Activated CD4-positive, alpha-beta T cell treated with anti-CD3 and anti-CD28 coated beads, Interleukin-2, Interleukin-4, amounts not matched to agents 100 ng/mL and 50 ng/mL, durations not matched to agents 16 hours and 8 hours (primary cell): ENCODE measurements at regions not wholly inside any gene's neighbourhood (a gene's known extent, or its start where the extent isn't known, plus 50 kb on each side); places are given as distances from the start of the nearest gene placed in this dataset.

ENCODE experiments used
- DNase-seq: peaks from one replicate; pipeline ENCODE4 v3.0.0-alpha.2; 2020; ENCODE audit warnings: low spot score

GRCh38 chr6:91697010-91697695, 1110.3 kb upstream of the MAP3K7 start:
- peak; percentile 11 for DNase-seq

- DNase-seq, result no peak
Measured at GRCh38 chr6:91695221-91695620, 1108.3 kb upstream of the MAP3K7 start.

GRCh38 chr6:91694016-91694654, 1107.3 kb upstream of the MAP3K7 start:
- no peak for DNase-seq

GRCh38 chr6:91691449-91691848, 1104.6 kb upstream of the MAP3K7 start:
- DNase-seq, result no peak

- DNase-seq, result no peak
Measured at GRCh38 chr6:91683240-91683639, 1096.4 kb upstream of the MAP3K7 start.

- DNase-seq, result no peak
Measured at GRCh38 chr6:91681296-91681695, 1094.4 kb upstream of the MAP3K7 start.

GRCh38 chr6:91678679-91679446, 1092.0 kb upstream of the MAP3K7 start:
- no peak for DNase-seq

- DNase-seq, result no peak
Measured at GRCh38 chr6:91672201-91672600, 1085.3 kb upstream of the MAP3K7 start.

GRCh38 chr6:91669871-91670268, 1083.0 kb upstream of the MAP3K7 start:
- no peak for DNase-seq

- DNase-seq, result no peak
Measured at GRCh38 chr6:91669154-91669870, 1082.4 kb upstream of the MAP3K7 start.

GRCh38 chr6:91667596-91667995, 1080.7 kb upstream of the MAP3K7 start:
- no peak for DNase-seq

- DNase-seq, result no peak
Measured at GRCh38 chr6:91664327-91664959, 1077.6 kb upstream of the MAP3K7 start.

GRCh38 chr6:91660893-91661292, 1074.0 kb upstream of the MAP3K7 start:
- DNase-seq, result no peak

GRCh38 chr6:91659891-91660290, 1073.0 kb upstream of the MAP3K7 start:
- no peak for DNase-seq

GRCh38 chr6:91654793-91655192, 1067.9 kb upstream of the MAP3K7 start:
- no peak for DNase-seq

GRCh38 chr6:91654357-91654756, 1067.5 kb upstream of the MAP3K7 start:
- DNase-seq, result no peak

- no peak for DNase-seq
Measured at GRCh38 chr6:91653895-91654294, 1067.0 kb upstream of the MAP3K7 start.

GRCh38 chr6:91653076-91653723, 1066.3 kb upstream of the MAP3K7 start:
- no peak for DNase-seq

- DNase-seq, result no peak
Measured at GRCh38 chr6:91646649-91647048, 1059.8 kb upstream of the MAP3K7 start.

GRCh38 chr6:91645811-91646210, 1058.9 kb upstream of the MAP3K7 start:
- no peak for DNase-seq

- DNase-seq, result no peak
Measured at GRCh38 chr6:91637217-91637616, 1050.3 kb upstream of the MAP3K7 start.

GRCh38 chr6:91634791-91635190, 1047.9 kb upstream of the MAP3K7 start:
- DNase-seq, result no peak
